GM23338 (cell line): ENCODE measurements at regions not wholly inside any gene's neighbourhood (a gene's known extent, or its start where the extent isn't known, plus 50 kb on each side); places are given as distances from the start of the nearest gene placed in this dataset.

Experiments
- JUNB ChIP-seq: IDR thresholded peaks from one replicate; pipeline ENCODE4 v1.6.1; 2016; ENCODE audit warnings: antibody characterized with exemption; ENCODE audit not compliant: unreplicated experiment
- POLR2AphosphoS5 ChIP-seq: IDR thresholded peaks from 2 replicates; pipeline ENCODE4 v1.6.1; 2016; ENCODE audit warnings: antibody characterized with exemption, low read depth
- TF ChIP-seq, protein P1 (sequence below), 2 experiments: fragments of 200-600 bp in 1 of 2; sonication (generic) in 1 of 2; conservative IDR thresholded peaks; 2 replicates each; pipeline versions ENCODE4 v1.5.1 to v1.6.1; 2016 to 2017; ENCODE audit warnings: antibody characterized with exemption in 2 of 2, low read depth in 2 of 2, mild to moderate bottlenecking in 2 of 2, moderate library complexity in 1 of 2
- TF ChIP-seq, protein P2 (sequence below): IDR thresholded peaks from 2 replicates; pipeline ENCODE4 v1.6.1; 2016; ENCODE audit warnings: antibody characterized with exemption
- TF ChIP-seq, protein P3 (sequence below): IDR thresholded peaks from one replicate; pipeline ENCODE4 v1.6.1; 2018; ENCODE audit warnings: antibody characterized with exemption; ENCODE audit not compliant: unreplicated experiment

DNA sequence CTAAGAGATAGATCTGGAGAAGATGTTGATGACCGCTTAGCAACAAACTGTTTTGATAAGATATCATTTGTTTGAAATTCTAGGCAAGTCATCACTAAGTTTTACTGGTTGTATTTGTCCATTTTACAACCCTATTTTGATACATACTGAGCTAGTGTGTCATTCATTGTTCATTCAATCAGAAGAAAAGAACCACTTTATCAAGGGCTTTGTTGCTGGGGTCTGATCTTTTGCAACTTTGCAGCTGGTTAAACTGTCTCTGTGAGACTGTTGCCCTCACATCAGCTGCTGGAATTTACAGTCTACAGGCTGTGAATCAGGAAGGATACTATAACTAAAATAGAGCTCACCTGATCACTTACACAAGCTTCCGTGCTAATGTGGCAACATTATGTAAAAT, 290.5 kb downstream of the RFC3 start:
- TF ChIP-seq, protein P1, sequence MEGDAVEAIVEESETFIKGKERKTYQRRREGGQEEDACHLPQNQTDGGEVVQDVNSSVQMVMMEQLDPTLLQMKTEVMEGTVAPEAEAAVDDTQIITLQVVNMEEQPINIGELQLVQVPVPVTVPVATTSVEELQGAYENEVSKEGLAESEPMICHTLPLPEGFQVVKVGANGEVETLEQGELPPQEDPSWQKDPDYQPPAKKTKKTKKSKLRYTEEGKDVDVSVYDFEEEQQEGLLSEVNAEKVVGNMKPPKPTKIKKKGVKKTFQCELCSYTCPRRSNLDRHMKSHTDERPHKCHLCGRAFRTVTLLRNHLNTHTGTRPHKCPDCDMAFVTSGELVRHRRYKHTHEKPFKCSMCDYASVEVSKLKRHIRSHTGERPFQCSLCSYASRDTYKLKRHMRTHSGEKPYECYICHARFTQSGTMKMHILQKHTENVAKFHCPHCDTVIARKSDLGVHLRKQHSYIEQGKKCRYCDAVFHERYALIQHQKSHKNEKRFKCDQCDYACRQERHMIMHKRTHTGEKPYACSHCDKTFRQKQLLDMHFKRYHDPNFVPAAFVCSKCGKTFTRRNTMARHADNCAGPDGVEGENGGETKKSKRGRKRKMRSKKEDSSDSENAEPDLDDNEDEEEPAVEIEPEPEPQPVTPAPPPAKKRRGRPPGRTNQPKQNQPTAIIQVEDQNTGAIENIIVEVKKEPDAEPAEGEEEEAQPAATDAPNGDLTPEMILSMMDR (conservative IDR thresholded peaks at IDR 0.05; ENCODE audit: low read depth in 2 of 2), result no peak
- TF ChIP-seq JUNB (no peak), POLR2AphosphoS5 (no peak)
- TF ChIP-seq, protein P2, sequence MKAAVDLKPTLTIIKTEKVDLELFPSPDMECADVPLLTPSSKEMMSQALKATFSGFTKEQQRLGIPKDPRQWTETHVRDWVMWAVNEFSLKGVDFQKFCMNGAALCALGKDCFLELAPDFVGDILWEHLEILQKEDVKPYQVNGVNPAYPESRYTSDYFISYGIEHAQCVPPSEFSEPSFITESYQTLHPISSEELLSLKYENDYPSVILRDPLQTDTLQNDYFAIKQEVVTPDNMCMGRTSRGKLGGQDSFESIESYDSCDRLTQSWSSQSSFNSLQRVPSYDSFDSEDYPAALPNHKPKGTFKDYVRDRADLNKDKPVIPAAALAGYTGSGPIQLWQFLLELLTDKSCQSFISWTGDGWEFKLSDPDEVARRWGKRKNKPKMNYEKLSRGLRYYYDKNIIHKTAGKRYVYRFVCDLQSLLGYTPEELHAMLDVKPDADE, result no peak
- TF ChIP-seq, protein P3, sequence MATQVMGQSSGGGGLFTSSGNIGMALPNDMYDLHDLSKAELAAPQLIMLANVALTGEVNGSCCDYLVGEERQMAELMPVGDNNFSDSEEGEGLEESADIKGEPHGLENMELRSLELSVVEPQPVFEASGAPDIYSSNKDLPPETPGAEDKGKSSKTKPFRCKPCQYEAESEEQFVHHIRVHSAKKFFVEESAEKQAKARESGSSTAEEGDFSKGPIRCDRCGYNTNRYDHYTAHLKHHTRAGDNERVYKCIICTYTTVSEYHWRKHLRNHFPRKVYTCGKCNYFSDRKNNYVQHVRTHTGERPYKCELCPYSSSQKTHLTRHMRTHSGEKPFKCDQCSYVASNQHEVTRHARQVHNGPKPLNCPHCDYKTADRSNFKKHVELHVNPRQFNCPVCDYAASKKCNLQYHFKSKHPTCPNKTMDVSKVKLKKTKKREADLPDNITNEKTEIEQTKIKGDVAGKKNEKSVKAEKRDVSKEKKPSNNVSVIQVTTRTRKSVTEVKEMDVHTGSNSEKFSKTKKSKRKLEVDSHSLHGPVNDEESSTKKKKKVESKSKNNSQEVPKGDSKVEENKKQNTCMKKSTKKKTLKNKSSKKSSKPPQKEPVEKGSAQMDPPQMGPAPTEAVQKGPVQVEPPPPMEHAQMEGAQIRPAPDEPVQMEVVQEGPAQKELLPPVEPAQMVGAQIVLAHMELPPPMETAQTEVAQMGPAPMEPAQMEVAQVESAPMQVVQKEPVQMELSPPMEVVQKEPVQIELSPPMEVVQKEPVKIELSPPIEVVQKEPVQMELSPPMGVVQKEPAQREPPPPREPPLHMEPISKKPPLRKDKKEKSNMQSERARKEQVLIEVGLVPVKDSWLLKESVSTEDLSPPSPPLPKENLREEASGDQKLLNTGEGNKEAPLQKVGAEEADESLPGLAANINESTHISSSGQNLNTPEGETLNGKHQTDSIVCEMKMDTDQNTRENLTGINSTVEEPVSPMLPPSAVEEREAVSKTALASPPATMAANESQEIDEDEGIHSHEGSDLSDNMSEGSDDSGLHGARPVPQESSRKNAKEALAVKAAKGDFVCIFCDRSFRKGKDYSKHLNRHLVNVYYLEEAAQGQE, result no peak
